C4-2B (cell line): ENCODE measurements at regions not wholly inside any gene's neighbourhood (a gene's known extent, or its start where the extent isn't known, plus 50 kb on each side); places are given as distances from the start of the nearest gene placed in this dataset.
"Not testable (repeated sequence)": the region's sequence is repeated elsewhere in the genome, so short reads cannot be mapped to it uniquely, and the experiment has no call there.

Experiments used
- CTCF ChIP-seq: fragments of 450-650 bp; conservative IDR thresholded peaks from 2 replicates; pipeline ENCODE4 v1.5.1; 2017; ENCODE audit warnings: mild to moderate bottlenecking
- ZFX ChIP-seq: fragments of 450-650 bp; IDR thresholded peaks from 2 replicates; pipeline ENCODE4 v1.6.1; 2017

DNA sequence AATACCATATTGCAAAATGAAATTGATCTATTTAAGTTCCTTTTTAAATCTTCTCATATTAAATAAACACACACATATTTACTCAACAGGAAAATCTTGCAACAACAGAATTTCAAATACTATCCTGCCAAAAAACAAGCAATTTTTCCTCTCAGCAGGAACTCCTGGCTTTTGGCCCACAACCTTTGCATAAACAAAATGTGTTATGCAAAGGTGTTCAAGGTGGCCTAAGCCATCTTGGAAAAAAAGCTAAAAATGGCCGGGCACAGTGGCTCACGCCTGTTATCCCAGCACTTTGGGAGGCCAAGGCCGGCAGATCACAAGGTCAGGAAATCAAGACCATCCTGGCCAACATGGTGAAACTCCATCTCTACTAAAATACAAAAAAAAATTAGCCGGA lies 383.6 kb downstream of the KCNJ18 start:
- not testable (repeated sequence) for TF ChIP-seq CTCF, ZFX
